Tibial artery (tissue), 4 donors: ENCODE measurements at regions not wholly inside any gene's neighbourhood (a gene's known extent, or its start where the extent isn't known, plus 50 kb on each side); places are given as distances from the start of the nearest gene placed in this dataset.
"Not testable (repeated sequence)": the region's sequence is repeated elsewhere in the genome, so short reads cannot be mapped to it uniquely, and the experiment has no call there.

Experiments used
- DNase-seq, 2 donors: peaks; one replicate each; pipeline ENCODE4 v3.0.0-alpha.2; 2019
- H3K27ac ChIP-seq, 2 donors: fragments of 200-600 bp; sonication (generic) in 1 of 2; 1 replicate in 1 of 2; 2 replicates in 1 of 2; pipeline ENCODE4 v1.5.1; 2018 to 2019; ENCODE audit warnings: mild to moderate bottlenecking in 1 of 2
- H3K27me3 ChIP-seq, 2 donors: fragments of 200-600 bp; sonication (generic) in 1 of 2; one replicate each; pipeline versions ENCODE4 v1.5.1 to v1.6.0; 2016 to 2019
- H3K36me3 ChIP-seq, 3 donors: fragments of 200-600 bp; sonication (generic) in 2 of 3; one replicate each; pipeline ENCODE4 v1.5.1; 2016 to 2019; ENCODE audit warnings: mild to moderate bottlenecking in 2 of 3
- H3K4me1 ChIP-seq, 4 donors: fragments of 200-600 bp; sonication (generic) in 2 of 4; 1 replicate in 3 of 4; 2 replicates in 1 of 4; pipeline ENCODE4 v1.5.1; 2016 to 2019
- H3K4me3 ChIP-seq, 2 donors: fragments of 200-600 bp; sonication (generic) in 1 of 2; 1 replicate in 1 of 2; 2 replicates in 1 of 2; pipeline ENCODE4 v1.5.1; 2018 to 2019; ENCODE audit warnings: mild to moderate bottlenecking in 2 of 2
- H3K9me3 ChIP-seq, 3 donors: fragments of 200-600 bp; sonication (generic) in 1 of 3; one replicate each; pipeline ENCODE4 v1.5.1; 2016 to 2019
- CTCF ChIP-seq, 2 experiments: fragments of 200-600 bp in 1 of 2; fragments of 450-650 bp in 1 of 2; IDR thresholded peaks; one replicate each; pipeline ENCODE4 v1.5.1; 2017 to 2019; ENCODE audit warnings: antibody characterized with exemption in 2 of 2, mild to moderate bottlenecking in 1 of 2, moderate library complexity in 1 of 2
- intact Hi-C: fragments of 100-400 bp; cut with DNase I; formaldehyde crosslinking; loops from one replicate; pipeline ENCODE4 v1.15.0; 2023; ENCODE audit warnings: low total_unique reads

- no peak for DNase-seq
- Histone ChIP-seq H3K36me3 (no peaks in the 10 kb centered on the region), H3K4me3 (no peak overlapping the region), H3K27ac (no peak overlapping the region), H3K4me1 (no peaks in the 10 kb centered on the region), H3K27me3 (no peaks in the 10 kb centered on the region), H3K9me3 (no peaks in the 10 kb centered on the region)
- no peak for TF ChIP-seq CTCF (IDR thresholded peaks at IDR 0.05)
- intact Hi-C loops: no loop called here
Measured at GRCh38 chrX:30995060-30995700, 76.7 kb downstream of the FTHL17 start.

DNA sequence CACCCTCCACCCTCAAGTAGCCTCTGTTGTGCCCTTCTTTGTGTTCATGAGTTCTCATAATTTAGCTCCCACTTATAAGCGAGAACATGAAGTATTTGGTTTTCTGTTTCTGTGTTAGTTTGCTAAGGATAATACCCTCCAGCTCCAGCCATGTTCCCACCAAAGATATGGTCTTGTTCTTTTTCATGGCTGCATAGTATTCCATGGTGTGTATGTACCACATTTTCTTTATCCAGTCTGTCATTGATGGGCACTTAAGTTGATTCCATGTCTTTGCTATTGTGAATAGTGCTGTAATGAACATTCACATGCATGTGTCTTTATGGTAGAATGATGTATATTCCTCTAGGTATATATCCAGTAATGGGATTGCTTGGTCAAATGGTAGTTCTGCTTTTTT lies 77.8 kb downstream of the FTHL17 start:
- H3K36me3 ChIP-seq, H3K27me3 ChIP-seq, DNase-seq, intact Hi-C loops, H3K27ac ChIP-seq, H3K9me3 ChIP-seq, H3K4me1 ChIP-seq, H3K4me3 ChIP-seq: not testable (repeated sequence)

DNA sequence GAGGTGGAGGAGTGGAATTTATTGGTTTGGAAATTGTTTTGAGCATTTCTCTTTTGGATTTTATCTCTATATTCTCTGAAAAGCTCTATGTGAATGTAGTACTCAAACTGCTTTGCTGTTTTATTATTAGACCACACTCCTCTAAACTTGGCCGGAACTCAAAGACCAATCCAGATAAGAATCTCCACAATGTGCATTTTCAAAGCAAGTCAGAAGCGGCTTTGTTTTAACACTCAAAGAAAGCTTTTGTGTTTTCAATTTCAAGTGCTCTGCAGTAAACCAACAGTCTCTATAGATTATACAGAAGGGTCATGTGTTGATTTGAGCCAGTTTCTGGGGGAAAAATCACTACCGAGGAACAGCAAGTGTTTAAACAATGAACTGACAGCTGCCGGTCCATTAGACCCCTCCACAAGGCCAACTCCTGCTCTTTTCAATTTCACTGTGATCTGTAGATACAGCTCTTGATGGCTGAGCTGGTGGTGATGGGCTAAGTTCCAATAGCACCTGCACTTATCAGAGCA lies 79.4 kb downstream of the FTHL17 start:
- intact Hi-C loops: no loop called here
- Histone ChIP-seq H3K9me3 (no peaks in the 10 kb centered on the region), H3K27ac (no peak overlapping the region), H3K36me3 (no peaks in the 10 kb centered on the region), H3K4me3 (no peak overlapping the region), H3K4me1 (no peaks in the 10 kb centered on the region), H3K27me3 (no peaks in the 10 kb centered on the region)
- DNase-seq: no peak
- no peak for TF ChIP-seq CTCF (IDR thresholded peaks at IDR 0.05)

GRCh38 chrX:30990361-30990760 lies 81.5 kb downstream of the FTHL17 start:
- Histone ChIP-seq H3K4me1 (no peaks in the 10 kb centered on the region), H3K36me3 (no peaks in the 10 kb centered on the region), H3K27ac (no peak overlapping the region), H3K27me3 (no peaks in the 10 kb centered on the region), H3K4me3 (no peak overlapping the region), H3K9me3 (no peaks in the 10 kb centered on the region)
- TF ChIP-seq CTCF (IDR thresholded peaks at IDR 0.05): no peak
- intact Hi-C loops: no loop called here
- DNase-seq: no peak

- intact Hi-C loops: no loop called here
- DNase-seq: no peak
- no peak for TF ChIP-seq CTCF (IDR thresholded peaks at IDR 0.05)
- Histone ChIP-seq H3K4me3 (no peak overlapping the region), H3K4me1 (no peaks in the 10 kb centered on the region), H3K36me3 (no peaks in the 10 kb centered on the region), H3K9me3 (no peaks in the 10 kb centered on the region), H3K27ac (no peak overlapping the region), H3K27me3 (no peaks in the 10 kb centered on the region)
Measured at GRCh38 chrX:30982467-30982866, 89.4 kb downstream of the FTHL17 start.

DNA sequence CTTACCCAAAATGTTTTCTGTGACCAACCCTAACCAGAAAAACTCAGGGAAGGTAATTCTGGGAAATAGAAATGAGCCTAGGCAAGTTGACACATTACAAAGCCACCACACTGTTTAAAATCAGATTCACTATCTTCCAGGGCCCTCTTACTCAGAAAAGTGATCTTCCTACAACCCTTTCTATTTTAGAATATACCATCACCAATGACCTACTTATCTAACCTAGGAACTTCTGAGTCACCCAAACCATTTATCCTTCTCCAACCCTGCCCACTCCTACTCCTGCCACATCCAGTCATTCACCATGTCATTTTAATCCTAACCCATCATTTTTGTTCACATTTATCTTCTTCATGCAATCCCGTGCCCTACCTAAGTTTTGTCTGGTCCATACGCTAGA lies 89.9 kb downstream of the FTHL17 start:
- H3K4me1 ChIP-seq: no peaks in the 10 kb centered on the region
- no peaks in the 10 kb centered on the region for H3K9me3 ChIP-seq
- H3K27me3 ChIP-seq: no peaks in the 10 kb centered on the region
- no peak for DNase-seq
- TF ChIP-seq CTCF (IDR thresholded peaks at IDR 0.05): no peak
- no peak overlapping the region for H3K4me3 ChIP-seq
- H3K27ac ChIP-seq: no peak overlapping the region
- intact Hi-C loops: no loop called here
- H3K36me3 ChIP-seq: no peaks in the 10 kb centered on the region
